A673 (cell line): ENCODE measurements at regions not wholly inside any gene's neighbourhood (a gene's known extent, or its start where the extent isn't known, plus 50 kb on each side); places are given as distances from the start of the nearest gene placed in this dataset.

ENCODE experiments used
- BruUV-seq: library from RNA; stranded (reverse); fragments of 400-500 nt; replicated peaks from 2 replicates; lab custom pipeline; 2021; lab: Mats Ljungman, UMichigan
- CTCF ChIA-PET: fragments of 300-600 bp; sonication (Branson Sonifier 250); formaldehyde crosslinking; loops from one replicate; lab custom pipeline; 2022; ENCODE audit warnings: antibody characterized with exemption; lab: Charles Lee
- POLR2A ChIA-PET: fragments of 300-600 bp; sonication (Branson Sonifier 250); formaldehyde crosslinking; loops from one replicate; lab custom pipeline; 2022; ENCODE audit warnings: antibody characterized with exemption; ENCODE audit not compliant: low non-redundant PET; lab: Charles Lee
- DNase-seq: peaks from one replicate; pipeline ENCODE4 v3.0.0-alpha.2; 2015; ENCODE audit warnings: low spot score
- H3K27ac ChIP-seq: fragments of 200-600 bp; sonication (generic); 2 replicates; pipeline ENCODE4 v1.5.1; 2016; ENCODE audit warnings: mixed run types, low read depth, mild to moderate bottlenecking, mixed read lengths, antibody characterized with exemption, low read length; ENCODE audit not compliant: poor library complexity, severe bottlenecking
- H3K27me3 ChIP-seq: fragments of 200-600 bp; sonication (generic); replicated peaks from 2 replicates; pipeline ENCODE4 v1.6.1; 2017; ENCODE audit warnings: mixed run types, low read depth, mild to moderate bottlenecking, mixed read lengths, antibody characterized with exemption, low read length; ENCODE audit not compliant: insufficient read depth, poor library complexity
- H3K36me3 ChIP-seq: fragments of 200-600 bp; sonication (generic); 2 replicates; pipeline ENCODE4 v1.6.1; 2016; ENCODE audit warnings: mixed run types, mild to moderate bottlenecking, mixed read lengths, antibody characterized with exemption, low read length; ENCODE audit not compliant: insufficient read depth, poor library complexity, severe bottlenecking
- H3K4me1 ChIP-seq: fragments of 200-600 bp; sonication (generic); 2 replicates; pipeline ENCODE4 v1.6.1; 2017; ENCODE audit warnings: mixed run types, mild to moderate bottlenecking, mixed read lengths, antibody characterized with exemption, low read length; ENCODE audit not compliant: insufficient read depth, poor library complexity, severe bottlenecking
- H3K4me3 ChIP-seq: fragments of 200-600 bp; sonication (generic); 2 replicates; pipeline ENCODE4 v1.5.1; 2016; ENCODE audit warnings: low read depth, mixed run types, mild to moderate bottlenecking, mixed read lengths, low read length; ENCODE audit not compliant: poor library complexity, severe bottlenecking
- H3K9me3 ChIP-seq: fragments of 200-600 bp; sonication (generic); 2 replicates; pipeline ENCODE4 v1.6.1; 2016; ENCODE audit warnings: mixed run types, low read depth, mild to moderate bottlenecking, mixed read lengths, antibody characterized with exemption, low read length; ENCODE audit not compliant: poor library complexity, severe bottlenecking
- EZH2 ChIP-seq: fragments of 200-600 bp; sonication (generic); IDR thresholded peaks from 2 replicates; pipeline ENCODE4 v1.6.1; 2017; ENCODE audit warnings: borderline replicate concordance, low read depth, mild to moderate bottlenecking, mixed read lengths, antibody characterized with exemption, low read length; ENCODE audit not compliant: poor library complexity, severe bottlenecking
- intact Hi-C: fragments of 100-400 bp; cut with micrococcal nuclease; formaldehyde crosslinking; loops from one replicate; pipeline ENCODE4 v1.10.0; 2022; ENCODE audit not compliant: unreplicated experiment
- TF ChIP-seq, protein P1 (sequence below): fragments of 300-800, 200-600 bp; sonication (generic); conservative IDR thresholded peaks from 2 replicates; pipeline ENCODE4 v1.5.1; 2017; ENCODE audit warnings: low read depth, mild to moderate bottlenecking, antibody characterized with exemption, low read length, moderate library complexity, mixed read lengths

DNA sequence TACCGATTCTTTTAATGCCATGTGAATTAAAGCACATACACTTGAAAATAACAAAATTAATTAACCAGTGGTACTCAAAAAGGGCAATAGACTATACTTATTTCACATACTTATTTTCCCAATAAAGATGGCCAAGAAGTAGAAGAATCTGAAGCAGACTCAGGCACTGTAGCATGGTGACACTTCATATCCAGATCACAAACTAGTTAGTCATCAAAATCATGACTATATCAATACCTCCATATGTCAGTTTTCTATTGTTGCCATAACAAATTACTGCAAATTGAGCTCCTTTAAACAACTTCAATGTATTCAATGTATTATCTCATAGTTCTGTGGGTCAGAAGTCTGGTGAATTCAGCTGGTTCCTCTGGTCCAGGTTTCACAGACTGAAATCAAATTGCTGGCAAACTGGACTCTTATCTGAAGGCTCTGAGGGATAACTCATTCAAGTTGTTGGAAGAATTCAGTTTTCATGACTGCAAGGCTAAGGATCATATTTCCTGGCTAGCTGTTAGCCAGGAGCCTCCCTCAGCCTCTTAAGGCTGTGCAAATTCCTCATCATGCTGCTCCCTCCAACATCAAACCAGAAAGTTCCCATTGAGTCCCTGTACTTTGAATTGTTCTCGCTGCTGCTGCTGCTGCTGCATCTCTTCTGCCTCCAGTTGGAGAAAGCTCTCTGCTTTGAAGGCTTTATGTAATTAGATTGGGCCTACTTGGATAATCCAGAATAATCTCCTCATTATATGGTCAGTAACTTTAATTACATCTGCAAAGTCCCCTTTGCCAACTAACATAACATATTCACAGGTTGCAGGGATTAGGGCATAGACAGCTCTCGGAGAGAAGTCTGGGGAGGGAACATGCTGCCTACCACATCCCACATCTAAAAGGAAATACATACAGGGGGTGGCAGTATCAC, 91.5 kb downstream of the MRPL39 start:
- POLR2A ChIA-PET: no interaction called here
- H3K27me3 ChIP-seq: no peaks in the 10 kb centered on the region
- intact Hi-C loops: no loop called here
- H3K9me3 ChIP-seq: no peaks in the 10 kb centered on the region
- no peak overlapping the region for H3K27ac ChIP-seq
- no peaks in the 10 kb centered on the region for H3K4me1 ChIP-seq
- DNase-seq: no peak
- CTCF ChIA-PET: no interaction called here
- no peak overlapping the region for H3K4me3 ChIP-seq
- no peak for TF ChIP-seq EZH2
- TF ChIP-seq, protein P1, sequence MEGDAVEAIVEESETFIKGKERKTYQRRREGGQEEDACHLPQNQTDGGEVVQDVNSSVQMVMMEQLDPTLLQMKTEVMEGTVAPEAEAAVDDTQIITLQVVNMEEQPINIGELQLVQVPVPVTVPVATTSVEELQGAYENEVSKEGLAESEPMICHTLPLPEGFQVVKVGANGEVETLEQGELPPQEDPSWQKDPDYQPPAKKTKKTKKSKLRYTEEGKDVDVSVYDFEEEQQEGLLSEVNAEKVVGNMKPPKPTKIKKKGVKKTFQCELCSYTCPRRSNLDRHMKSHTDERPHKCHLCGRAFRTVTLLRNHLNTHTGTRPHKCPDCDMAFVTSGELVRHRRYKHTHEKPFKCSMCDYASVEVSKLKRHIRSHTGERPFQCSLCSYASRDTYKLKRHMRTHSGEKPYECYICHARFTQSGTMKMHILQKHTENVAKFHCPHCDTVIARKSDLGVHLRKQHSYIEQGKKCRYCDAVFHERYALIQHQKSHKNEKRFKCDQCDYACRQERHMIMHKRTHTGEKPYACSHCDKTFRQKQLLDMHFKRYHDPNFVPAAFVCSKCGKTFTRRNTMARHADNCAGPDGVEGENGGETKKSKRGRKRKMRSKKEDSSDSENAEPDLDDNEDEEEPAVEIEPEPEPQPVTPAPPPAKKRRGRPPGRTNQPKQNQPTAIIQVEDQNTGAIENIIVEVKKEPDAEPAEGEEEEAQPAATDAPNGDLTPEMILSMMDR: no peak
- BruUV-seq: no TSS peak
- H3K36me3 ChIP-seq: no peaks in the 10 kb centered on the region

DNA sequence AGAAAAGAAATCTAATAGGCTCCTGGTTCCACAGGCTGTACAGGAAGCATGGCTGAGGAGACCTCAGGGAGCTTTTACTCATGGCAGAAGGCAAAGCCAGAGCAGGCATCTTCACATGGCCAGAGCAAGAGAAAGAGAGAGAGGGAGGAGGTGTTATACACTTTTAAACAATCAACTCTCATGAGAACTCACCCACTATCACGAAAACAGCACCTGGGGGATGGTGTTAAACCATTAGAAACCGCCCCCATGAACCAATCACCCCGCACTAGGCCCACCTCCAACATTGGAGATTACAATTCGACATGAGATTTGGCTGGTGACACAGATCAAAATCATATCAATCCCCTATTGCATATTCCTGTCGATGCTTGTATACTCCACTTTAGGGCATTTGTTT, 93.5 kb downstream of the MRPL39 start:
- no peak for DNase-seq
- no peaks in the 10 kb centered on the region for H3K27me3 ChIP-seq
- H3K4me1 ChIP-seq: no peaks in the 10 kb centered on the region
- CTCF ChIA-PET: no interaction called here
- H3K36me3 ChIP-seq: no peaks in the 10 kb centered on the region
- H3K4me3 ChIP-seq: no peak overlapping the region
- H3K27ac ChIP-seq: no peak overlapping the region
- TF ChIP-seq, protein P1: no peak
- no peak for TF ChIP-seq EZH2
- POLR2A ChIA-PET: no interaction called here
- no TSS peak for BruUV-seq
- no peaks in the 10 kb centered on the region for H3K9me3 ChIP-seq
- intact Hi-C loops: no loop called here

- no peaks in the 10 kb centered on the region for H3K36me3 ChIP-seq
- intact Hi-C loops: no loop called here
- no peak overlapping the region for H3K4me3 ChIP-seq
- H3K27ac ChIP-seq: no peak overlapping the region
- no peaks in the 10 kb centered on the region for H3K4me1 ChIP-seq
- DNase-seq: no peak
- BruUV-seq: no TSS peak
- TF ChIP-seq EZH2: no peak
- TF ChIP-seq, protein P1: no peak
- no peaks in the 10 kb centered on the region for H3K9me3 ChIP-seq
- no peaks in the 10 kb centered on the region for H3K27me3 ChIP-seq
- CTCF ChIA-PET: no interaction called here
- POLR2A ChIA-PET: no interaction called here
Measured at GRCh38 chr21:25512095-25513081, 94.9 kb downstream of the MRPL39 start.
